H1 (cell line): ENCODE measurements at regions not wholly inside any gene's neighbourhood (a gene's known extent, or its start where the extent isn't known, plus 50 kb on each side); places are given as distances from the start of the nearest gene placed in this dataset.

Source experiments
- CBX8 ChIP-seq: fragments of 300-800, 300-1000 bp; sonication (generic); IDR thresholded peaks from 2 replicates; pipeline ENCODE4 v1.7.1; 2016; ENCODE audit warnings: low read depth, low read length, borderline replicate concordance
- MAFK ChIP-seq: IDR thresholded peaks from 2 replicates; pipeline ENCODE4 v1.6.1; 2012; ENCODE audit warnings: low read depth, mild to moderate bottlenecking, improper control_type of control experiment, low read length
- MAX ChIP-seq: IDR thresholded peaks from 2 replicates; pipeline ENCODE4 v1.6.1; 2012; ENCODE audit warnings: inconsistent platforms
- SP1 ChIP-seq: IDR thresholded peaks from 2 replicates; pipeline ENCODE4 v1.6.1; 2011; ENCODE audit warnings: low read depth, low read length

GRCh38 chr11:70585236-70585545 is 186.9 kb downstream of the CTTN start (continued):
- TF ChIP-seq SP1, result no peak
- TF ChIP-seq MAX, result no peak
- TF ChIP-seq CBX8, result no peak
- no peak for TF ChIP-seq MAFK
